SW480 (cell line): ENCODE measurements at regions not wholly inside any gene's neighbourhood (a gene's known extent, or its start where the extent isn't known, plus 50 kb on each side); places are given as distances from the start of the nearest gene placed in this dataset.

Experiments used
- DNase-seq: peaks from one replicate; pipeline ENCODE4 v3.0.0-alpha.2; 2016; ENCODE audit warnings: low spot score

- DNase-seq: no peak
These were observed 49.8 kb upstream of the AGPS start for GRCh38 chr2:177342736-177343135.
